Neural progenitor cell (in vitro differentiated cells): ENCODE measurements at regions not wholly inside any gene's neighbourhood (a gene's known extent, or its start where the extent isn't known, plus 50 kb on each side); places are given as distances from the start of the nearest gene placed in this dataset.

Source experiments
- EZH2 ChIP-seq: fragments of 200-600 bp; sonication (generic); IDR thresholded peaks from 2 replicates; pipeline ENCODE4 v1.6.1; 2017; ENCODE audit warnings: antibody characterized with exemption, mild to moderate bottlenecking, moderate library complexity
- TF ChIP-seq, protein P1 (sequence below): fragments of 200-600 bp; sonication (generic); IDR thresholded peaks from 2 replicates; pipeline ENCODE4 v1.5.1; 2017; ENCODE audit warnings: antibody characterized with exemption, mild to moderate bottlenecking

DNA sequence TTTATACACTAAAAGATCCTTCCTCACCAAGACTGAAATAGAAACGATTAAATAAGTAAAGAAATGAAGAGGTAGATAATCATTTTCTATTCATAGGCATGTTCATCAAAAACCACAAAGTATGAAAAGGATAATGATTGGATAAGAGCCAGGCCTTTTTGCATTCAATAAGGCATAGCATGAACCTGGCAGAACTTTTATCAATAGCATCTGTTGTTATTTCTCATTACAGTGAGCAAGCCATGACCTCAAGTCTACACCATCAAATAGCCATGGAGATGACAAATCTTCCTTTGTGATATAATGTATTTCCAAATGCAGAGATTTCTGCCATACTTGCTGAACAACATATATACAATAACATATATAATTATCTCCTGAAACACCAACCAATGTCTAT is 206.0 kb upstream of the SLC7A11 start:
- TF ChIP-seq, protein P1, sequence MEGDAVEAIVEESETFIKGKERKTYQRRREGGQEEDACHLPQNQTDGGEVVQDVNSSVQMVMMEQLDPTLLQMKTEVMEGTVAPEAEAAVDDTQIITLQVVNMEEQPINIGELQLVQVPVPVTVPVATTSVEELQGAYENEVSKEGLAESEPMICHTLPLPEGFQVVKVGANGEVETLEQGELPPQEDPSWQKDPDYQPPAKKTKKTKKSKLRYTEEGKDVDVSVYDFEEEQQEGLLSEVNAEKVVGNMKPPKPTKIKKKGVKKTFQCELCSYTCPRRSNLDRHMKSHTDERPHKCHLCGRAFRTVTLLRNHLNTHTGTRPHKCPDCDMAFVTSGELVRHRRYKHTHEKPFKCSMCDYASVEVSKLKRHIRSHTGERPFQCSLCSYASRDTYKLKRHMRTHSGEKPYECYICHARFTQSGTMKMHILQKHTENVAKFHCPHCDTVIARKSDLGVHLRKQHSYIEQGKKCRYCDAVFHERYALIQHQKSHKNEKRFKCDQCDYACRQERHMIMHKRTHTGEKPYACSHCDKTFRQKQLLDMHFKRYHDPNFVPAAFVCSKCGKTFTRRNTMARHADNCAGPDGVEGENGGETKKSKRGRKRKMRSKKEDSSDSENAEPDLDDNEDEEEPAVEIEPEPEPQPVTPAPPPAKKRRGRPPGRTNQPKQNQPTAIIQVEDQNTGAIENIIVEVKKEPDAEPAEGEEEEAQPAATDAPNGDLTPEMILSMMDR: no peak
- TF ChIP-seq EZH2: no peak
